CD14-positive monocyte (primary cell): ENCODE measurements at regions not wholly inside any gene's neighbourhood (a gene's known extent, or its start where the extent isn't known, plus 50 kb on each side); places are given as distances from the start of the nearest gene placed in this dataset.

Source experiments
- DNase-seq, 3 donors: peaks; one replicate each; pipeline ENCODE4 v3.0.0-alpha.2; 2011 to 2022
- H2AFZ ChIP-seq: 2 replicates; pipeline ENCODE4 v1.6.0; 2012; ENCODE audit warnings: mild to moderate bottlenecking, low read depth, low read length, inconsistent platforms; ENCODE audit not compliant: insufficient read depth, poor library complexity, severe bottlenecking
- H3K27ac ChIP-seq, 2 donors: 1 replicate in 1 of 2; 2 replicates in 1 of 2; pipeline ENCODE4 v1.5.1; 2012 to 2013; ENCODE audit warnings: low read length in 2 of 2, control low read depth in 1 of 2, inconsistent platforms in 1 of 2, low read depth in 1 of 2, mild to moderate bottlenecking in 1 of 2
- H3K27me3 ChIP-seq, 2 donors: one replicate each; pipeline versions ENCODE4 v1.6.0 to v1.6.1; 2011 to 2013; ENCODE audit warnings: low read length in 2 of 2; ENCODE audit not compliant: control insufficient read depth in 2 of 2, insufficient read depth in 2 of 2
- H3K36me3 ChIP-seq, 2 donors: replicated peaks in 1 of 2; 1 replicate in 1 of 2; 2 replicates in 1 of 2; pipeline versions ENCODE4 v1.5.1 to v1.6.1; 2012 to 2013; ENCODE audit warnings: low read length in 2 of 2, control low read depth in 1 of 2, inconsistent platforms in 1 of 2, mild to moderate bottlenecking in 1 of 2; ENCODE audit not compliant: insufficient read depth in 2 of 2, control insufficient read depth in 1 of 2
- H3K4me1 ChIP-seq, 2 donors: 1 replicate in 1 of 2; 2 replicates in 1 of 2; pipeline versions ENCODE4 v1.5.1 to v1.6.1; 2012 to 2013; ENCODE audit warnings: low read length in 2 of 2, control low read depth in 1 of 2, inconsistent platforms in 1 of 2, mild to moderate bottlenecking in 1 of 2, moderate library complexity in 1 of 2; ENCODE audit not compliant: insufficient read depth in 2 of 2, control insufficient read depth in 1 of 2
- H3K4me2 ChIP-seq: replicated peaks from 2 replicates; pipeline ENCODE3; 2012; ENCODE audit warnings: low read length, moderate library complexity, mild to moderate bottlenecking; ENCODE audit not compliant: poor library complexity, severe bottlenecking; ENCODE audit errors: extremely low read depth
- H3K4me3 ChIP-seq, 3 experiments: fragments of 200-600 bp in 1 of 3; sonication (generic) in 1 of 3; replicated peaks in 1 of 3; 1 replicate in 2 of 3; 2 replicates in 1 of 3; pipeline ENCODE4 v1.5.1; 2011 to 2013; ENCODE audit warnings: low read length in 3 of 3, mild to moderate bottlenecking in 3 of 3, control low read depth in 2 of 3, low read depth in 2 of 3, inconsistent platforms in 1 of 3, moderate library complexity in 1 of 3
- H3K79me2 ChIP-seq: 2 replicates; pipeline ENCODE4 v1.6.0; 2012; ENCODE audit warnings: mild to moderate bottlenecking, control low read depth, inconsistent platforms, low read length, moderate library complexity; ENCODE audit not compliant: insufficient read depth
- H3K9ac ChIP-seq: 2 replicates; pipeline ENCODE4 v1.6.0; 2017; ENCODE audit warnings: low read length, mild to moderate bottlenecking; ENCODE audit not compliant: insufficient read depth, poor library complexity, severe bottlenecking
- H3K9me3 ChIP-seq, 2 donors: replicated peaks in 1 of 2; 1 replicate in 1 of 2; 2 replicates in 1 of 2; pipeline versions ENCODE4 v1.5.1 to v1.6.1; 2012 to 2013; ENCODE audit warnings: low read length in 2 of 2, control low read depth in 1 of 2; ENCODE audit not compliant: control insufficient read depth in 1 of 2, insufficient read depth in 1 of 2
- H4K20me1 ChIP-seq: 2 replicates; pipeline ENCODE4 v1.6.0; 2012; ENCODE audit warnings: mild to moderate bottlenecking, low read length, control low read depth, moderate library complexity; ENCODE audit not compliant: insufficient read depth
- H3K27ac Mint-ChIP-seq, 7 donors: one replicate each; pipeline ENCODE4 v1.8.0; 2020; ENCODE audit warnings: mild to moderate bottlenecking in 7 of 7, mixed read lengths in 7 of 7, moderate library complexity in 6 of 7, inconsistent platforms in 2 of 7
- H3K27me3 Mint-ChIP-seq, 3 donors: one replicate each; pipeline ENCODE4 v1.8.0; 2021 to 2022; ENCODE audit warnings: low read depth in 3 of 3, mild to moderate bottlenecking in 3 of 3, mixed read lengths in 3 of 3, moderate library complexity in 3 of 3, inconsistent platforms in 1 of 3
- H3K36me3 Mint-ChIP-seq, 2 donors: one replicate each; pipeline ENCODE4 v1.8.0; 2020; ENCODE audit warnings: mixed read lengths in 2 of 2, inconsistent platforms in 1 of 2, mild to moderate bottlenecking in 1 of 2
- H3K4me1 Mint-ChIP-seq: one replicate; pipeline ENCODE4 v1.8.0; 2020; ENCODE audit warnings: mild to moderate bottlenecking, mixed read lengths
- H3K4me3 Mint-ChIP-seq, 2 donors: one replicate each; pipeline ENCODE4 v1.8.0; 2020; ENCODE audit warnings: mild to moderate bottlenecking in 2 of 2, mixed read lengths in 2 of 2, moderate library complexity in 1 of 2
- H3K9me3 Mint-ChIP-seq, 7 donors: one replicate each; pipeline ENCODE4 v1.8.0; 2020 to 2022; ENCODE audit warnings: mixed read lengths in 7 of 7, mild to moderate bottlenecking in 6 of 7, moderate library complexity in 6 of 7, inconsistent platforms in 2 of 7
- CTCF ChIP-seq: fragments of 200-600 bp; IDR thresholded peaks from one replicate; pipeline ENCODE4 v1.8.0; 2022; ENCODE audit warnings: antibody characterized with exemption, mild to moderate bottlenecking
- WGBS: methylation state at CpG from one replicate; pipeline ENCODE4 v1.1.5; 2013; ENCODE audit warnings: missing lambda C conversion rate; ENCODE audit not compliant: insufficient coverage; 5-methylcytosine and 5-hydroxymethylcytosine counted together
- intact Hi-C, 2 donors: fragments of 100-400 bp; cut with micrococcal nuclease; formaldehyde crosslinking; loops; one replicate each; pipeline versions ENCODE4 v1.15.0 to v1.15.1; 2023

GRCh38 chr3:105965384-105965783 is 96.6 kb upstream of the CBLB start:
- no peak overlapping the region for H3K4me3 ChIP-seq
- H3K27me3 ChIP-seq, result no peaks in the 10 kb centered on the region
- peaks cover 5 to 6% of the 10 kb centered on the region in 2 donors for H3K4me1 ChIP-seq
- H3K9me3 ChIP-seq, result no peaks in the 10 kb centered on the region
- Mint-ChIP-seq H3K36me3 (no peaks in the 10 kb centered on the region), H3K27ac (no peak overlapping the region), H3K4me3 (no peak overlapping the region), H3K27me3 (no peaks in the 10 kb centered on the region), H3K9me3 (peaks cover 0 to 7% (median 3%) of the 10 kb centered on the region in 7 donors), H3K4me1 (peaks cover 6% of the 10 kb centered on the region)
- WGBS, result no CpG with 5 or more reads among the region's 3 CpGs
- H3K79me2 ChIP-seq, result no peaks in the 10 kb centered on the region
- no peak overlapping the region for H3K27ac ChIP-seq
- TF ChIP-seq CTCF, result no peak
- H3K36me3 ChIP-seq, result no peaks in the 10 kb centered on the region
- no peak overlapping the region for H3K4me2 ChIP-seq
- no peak overlapping the region for H2AFZ ChIP-seq
- intact Hi-C loops, result no loop called here
- DNase-seq, result no peak
- H3K9ac ChIP-seq, result no peak overlapping the region
- no peaks in the 10 kb centered on the region for H4K20me1 ChIP-seq

DNA sequence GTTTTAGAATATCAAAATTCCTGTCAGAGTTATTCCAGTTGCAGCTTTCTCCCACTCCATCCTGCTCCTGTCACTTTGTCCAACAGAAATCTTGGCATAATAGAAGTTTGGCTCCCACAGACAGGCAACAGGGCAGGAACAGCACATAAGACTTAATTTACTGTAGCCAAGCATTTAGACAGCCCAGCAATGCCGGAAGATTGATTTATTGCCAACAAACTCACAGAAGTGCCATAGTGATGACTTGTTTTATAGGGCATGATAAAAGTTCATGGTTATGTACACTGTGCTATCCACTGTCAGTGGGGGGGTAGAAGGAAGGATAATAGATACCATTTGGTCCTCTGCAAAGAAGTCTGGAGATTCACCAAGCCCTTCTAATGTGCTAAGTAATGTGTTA is 98.3 kb upstream of the CBLB start:
- Histone ChIP-seq H3K9me3 (peaks cover 9 to 13% of the 10 kb centered on the region in 2 donors), H3K4me2 (no peak overlapping the region), H3K36me3 (no peaks in the 10 kb centered on the region), H3K27ac (no peak overlapping the region), H3K27me3 (no peaks in the 10 kb centered on the region), H3K79me2 (no peaks in the 10 kb centered on the region), H3K4me1 (peaks cover 6 to 7% of the 10 kb centered on the region in 2 donors), H4K20me1 (no peaks in the 10 kb centered on the region), H3K4me3 (no peak overlapping the region), H3K9ac (no peak overlapping the region), H2AFZ (no peak overlapping the region)
- peaks cover 10 to 17% (median 14%) of the 10 kb centered on the region in 7 donors for H3K9me3 Mint-ChIP-seq
- no peak for TF ChIP-seq CTCF
- H3K27me3 Mint-ChIP-seq, result peaks cover 0 to 2% (median 0%) of the 10 kb centered on the region in 3 donors
- intact Hi-C loops, result no loop called here
- H3K36me3 Mint-ChIP-seq, result peaks cover 2 to 5% of the 10 kb centered on the region in 2 donors
- no peak for DNase-seq
- peak overlapping the region in 1 of 7 donors; percentile 13 for H3K27ac Mint-ChIP-seq
- WGBS, result 71% methylated on average over 1 of the region's 1 CpG
- H3K4me3 Mint-ChIP-seq, result no peak overlapping the region
- peaks cover 7% of the 10 kb centered on the region for H3K4me1 Mint-ChIP-seq
